ENCODE measurements at regions not wholly inside any gene's neighbourhood (a gene's known extent, or its start where the extent isn't known, plus 50 kb on each side); places are given as distances from the start of the nearest gene placed in this dataset.

DNA sequence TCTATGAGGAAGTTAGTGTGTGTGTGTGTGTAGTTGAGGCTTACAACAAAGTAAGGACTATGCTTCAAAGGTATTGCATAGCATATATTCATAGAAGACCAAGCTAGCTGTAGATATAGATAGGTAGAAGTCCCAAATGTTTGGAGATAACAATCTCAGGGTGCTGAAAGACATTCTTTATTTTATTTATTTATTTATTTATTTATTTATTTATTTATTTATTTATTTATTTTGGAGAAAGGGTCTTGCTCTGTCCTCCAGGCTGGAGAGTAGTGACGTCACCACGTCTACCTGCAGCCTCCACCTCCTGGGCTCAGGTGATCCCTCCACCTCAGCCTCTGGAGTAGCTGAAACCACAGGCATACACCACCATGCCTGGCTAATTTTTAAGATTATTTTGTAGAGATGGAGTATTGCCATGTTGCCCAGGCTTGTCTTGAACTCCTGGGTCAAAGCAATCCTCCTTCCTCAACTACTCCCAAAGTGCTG lies 284.6 kb upstream of the KIF2B start:
- intact Hi-C loops (cut with DNase I), result no loop called here
- no peak for FAIRE-seq
- H3K36me3 ChIP-seq, result no peaks in the 10 kb centered on the region

DNA sequence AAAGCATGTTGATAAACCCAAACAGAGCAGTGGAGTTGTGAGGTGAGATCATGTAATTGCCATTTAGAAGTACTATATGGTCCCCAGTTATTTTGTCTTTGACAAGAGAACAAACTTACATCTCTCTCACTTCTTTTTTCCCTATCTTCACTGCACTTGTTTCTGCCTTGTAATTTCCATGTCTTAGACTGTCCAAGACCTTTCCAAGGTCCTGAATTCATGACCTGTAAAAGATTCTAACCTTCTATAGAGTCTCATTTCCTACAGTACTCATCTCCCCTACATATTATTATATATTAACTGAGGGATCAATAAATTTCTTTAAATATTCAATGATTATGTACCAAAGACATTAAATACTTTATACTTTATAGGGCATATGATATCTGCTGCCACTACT lies 295.3 kb upstream of the KIF2B start:
- Histone ChIP-seq H3K27ac (no peak overlapping the region), H3K27me3 (no peaks in the 10 kb centered on the region), H3K9me3 (no peaks in the 10 kb centered on the region), H3K4me1 (no peaks in the 10 kb centered on the region), H3K36me3 (no peaks in the 10 kb centered on the region), H3K4me3 (no peak overlapping the region)
- DNase-seq, result no peak
- no peak for FAIRE-seq
- intact Hi-C loops (cut with DNase I), result no loop called here
- no peak for TF ChIP-seq CTCF (IDR thresholded peaks at IDR 0.05)
- ATAC-seq, result no peak

More for the DNA sequence above, 284.6 kb upstream of the KIF2B start:
- no peaks in the 10 kb centered on the region for H3K4me1 ChIP-seq
- no peaks in the 10 kb centered on the region for H3K9me3 ChIP-seq
- DNase-seq (no peak), ATAC-seq (no peak)
- no peak overlapping the region for H3K4me3 ChIP-seq
- no peak for TF ChIP-seq CTCF (IDR thresholded peaks at IDR 0.05)
- H3K27me3 ChIP-seq, result no peaks in the 10 kb centered on the region
- no peak overlapping the region for H3K27ac ChIP-seq
- WGBS, 2 donors, result 48 to 62% methylated on average over 2 of the region's 2 CpGs

- Histone ChIP-seq H3K9me3 (no peaks in the 10 kb centered on the region), H3K27ac (no peak overlapping the region), H3K4me3 (no peak overlapping the region), H3K4me1 (no peaks in the 10 kb centered on the region), H3K36me3 (no peaks in the 10 kb centered on the region), H3K27me3 (no peaks in the 10 kb centered on the region)
- DNase-seq (no peak), FAIRE-seq (no peak), ATAC-seq (no peak)
- TF ChIP-seq CTCF (IDR thresholded peaks at IDR 0.05), result no peak
- WGBS, 2 donors, result 58 to 69% methylated on average over 2 of the region's 2 CpGs
- intact Hi-C loops (cut with DNase I), result no loop called here
Measured at GRCh38 chr17:53525590-53525989, 297.1 kb upstream of the KIF2B start.

DNA sequence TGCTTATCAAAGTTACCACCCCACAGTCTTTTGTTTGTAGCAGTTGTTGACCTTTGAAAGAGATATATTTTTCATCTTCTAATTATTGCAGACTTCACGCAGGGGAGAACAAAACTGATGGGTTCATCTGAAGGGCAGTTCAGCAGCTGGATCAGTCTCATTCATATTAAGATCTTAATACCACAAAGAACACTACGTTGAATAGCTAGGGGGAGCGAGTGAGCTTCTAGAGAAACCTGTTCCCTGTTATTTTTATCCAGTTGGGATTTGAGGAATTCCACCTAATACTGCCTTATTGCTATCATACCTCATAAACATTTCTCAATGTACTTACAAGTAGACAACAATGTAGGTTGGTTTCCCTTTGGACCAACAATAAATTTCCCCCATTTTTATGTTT lies 306.1 kb upstream of the KIF2B start:
- DNase-seq (peak in 1 of 6 donors; percentile 7), FAIRE-seq (no peak), ATAC-seq (no peak)
- 10 to 15% methylated on average over 3 of the region's 3 CpGs for WGBS, 2 donors
- no peaks in the 10 kb centered on the region for H3K9me3 ChIP-seq
- no peak overlapping the region for H3K4me3 ChIP-seq
- no peaks in the 10 kb centered on the region for H3K4me1 ChIP-seq
- H3K27ac ChIP-seq, result no peak overlapping the region
- H3K27me3 ChIP-seq, result no peaks in the 10 kb centered on the region
- intact Hi-C loops (cut with DNase I), result no loop called here
- H3K36me3 ChIP-seq, result no peaks in the 10 kb centered on the region
- TF ChIP-seq CTCF (IDR thresholded peaks at IDR 0.05), result no peak

GRCh38 chr17:53499277-53499676 lies 323.4 kb upstream of the KIF2B start:
- WGBS, 2 donors, result 51 to 63% methylated on average over 2 of the region's 2 CpGs
- Histone ChIP-seq H3K27ac (no peak overlapping the region), H3K4me1 (no peaks in the 10 kb centered on the region), H3K9me3 (no peaks in the 10 kb centered on the region), H3K36me3 (no peaks in the 10 kb centered on the region), H3K27me3 (no peaks in the 10 kb centered on the region), H3K4me3 (no peak overlapping the region)
- TF ChIP-seq CTCF (IDR thresholded peaks at IDR 0.05), result no peak
- ATAC-seq, result no peak
- DNase-seq, result no peak
- intact Hi-C loops (cut with DNase I), result no loop called here
- FAIRE-seq, result no peak
